HG03565 (cell line): ENCODE measurements at regions not wholly inside any gene's neighbourhood (a gene's known extent, or its start where the extent isn't known, plus 50 kb on each side); places are given as distances from the start of the nearest gene placed in this dataset.
A peak's percentile ranks its signal among the peaks of the same experiment; 100 is the strongest.
"Not testable (repeated sequence)": the region's sequence is repeated elsewhere in the genome, so short reads cannot be mapped to it uniquely, and the experiment has no call there.

Experiments used
- ATAC-seq: cut with Tn5 transposase; IDR thresholded peaks from one replicate; pipeline ENCODE4 v1.9.1; 2021; ENCODE audit warnings: mild to moderate bottlenecking, moderate library complexity; ENCODE audit not compliant: unreplicated experiment

DNA sequence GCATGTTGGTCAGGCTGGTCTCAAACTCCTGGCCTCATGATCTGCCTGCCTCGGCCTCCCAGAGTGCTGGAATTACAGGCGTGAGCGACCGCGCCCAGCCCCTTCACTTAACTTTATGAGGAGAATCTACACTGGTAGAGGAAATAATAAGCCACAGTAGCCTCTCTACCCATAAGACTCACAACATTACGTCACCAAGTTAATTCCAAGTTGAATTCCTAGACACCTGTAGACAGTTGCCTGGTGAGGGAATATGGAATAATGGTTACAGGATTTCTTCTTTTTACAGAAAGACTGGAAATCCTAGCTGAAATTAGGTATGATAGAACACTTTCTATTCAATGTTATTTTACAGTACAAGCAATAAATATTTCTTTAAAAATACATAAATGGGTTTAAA lies 854.5 kb upstream of the EYS start:
- ATAC-seq = no peak

DNA sequence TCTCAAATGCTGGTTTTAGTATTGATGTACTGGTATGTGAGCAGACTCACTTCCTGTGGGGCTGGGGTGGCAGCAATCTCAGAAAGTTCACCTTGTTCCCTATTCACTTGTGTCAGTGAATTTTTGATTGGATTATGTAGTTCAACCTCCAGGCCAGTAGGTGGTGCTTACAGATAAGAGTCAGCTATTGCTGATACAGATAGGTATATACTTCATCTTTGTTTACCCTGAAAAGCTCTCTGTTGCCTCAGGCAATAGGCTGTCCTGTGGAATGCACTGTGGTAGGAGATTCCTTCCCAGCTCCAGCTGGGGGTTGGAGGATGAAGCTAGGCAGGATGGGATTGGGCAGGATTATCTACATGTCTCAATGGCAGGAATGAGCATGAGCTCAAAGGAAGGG lies 851.2 kb upstream of the EYS start:
- peak; percentile 74 for ATAC-seq

DNA sequence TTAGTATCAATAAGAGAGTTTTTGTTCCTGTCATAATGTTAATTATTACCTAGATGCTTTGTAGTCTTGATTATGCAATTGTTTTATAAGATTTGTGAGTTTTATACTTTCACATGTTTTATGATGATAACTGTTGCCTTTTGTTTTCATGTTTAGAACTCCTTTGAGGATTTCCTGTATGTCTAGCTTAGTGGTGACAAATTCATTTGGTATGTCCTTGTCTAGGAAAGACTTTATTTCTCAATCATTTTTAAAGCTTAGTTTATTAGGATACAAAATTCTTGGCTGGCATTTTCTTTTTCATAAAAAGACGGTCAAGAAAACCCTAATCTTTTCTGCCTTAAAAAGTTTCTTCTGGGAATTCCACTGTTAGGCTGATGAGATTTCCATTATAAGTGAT lies 849.9 kb upstream of the EYS start:
- ATAC-seq = no peak

DNA sequence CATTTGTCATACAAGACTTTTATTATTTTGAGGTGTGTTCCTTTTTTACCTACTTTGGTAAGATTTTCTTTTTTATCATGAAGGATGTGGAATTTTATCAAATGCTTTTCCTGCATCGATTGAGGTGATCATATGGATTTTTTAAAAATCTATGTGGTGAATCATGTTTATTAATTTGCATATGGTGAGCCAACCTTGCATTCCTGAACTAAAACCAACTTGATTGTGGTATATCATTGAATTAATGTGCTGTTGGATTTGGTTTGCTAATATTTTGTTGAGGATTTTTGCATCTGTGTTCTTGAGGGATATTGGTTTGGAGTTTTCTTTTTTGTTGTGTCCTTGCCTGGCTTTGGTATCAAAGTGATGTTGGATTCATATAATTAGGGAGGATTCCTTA lies 848.1 kb upstream of the EYS start:
- no peak for ATAC-seq

DNA sequence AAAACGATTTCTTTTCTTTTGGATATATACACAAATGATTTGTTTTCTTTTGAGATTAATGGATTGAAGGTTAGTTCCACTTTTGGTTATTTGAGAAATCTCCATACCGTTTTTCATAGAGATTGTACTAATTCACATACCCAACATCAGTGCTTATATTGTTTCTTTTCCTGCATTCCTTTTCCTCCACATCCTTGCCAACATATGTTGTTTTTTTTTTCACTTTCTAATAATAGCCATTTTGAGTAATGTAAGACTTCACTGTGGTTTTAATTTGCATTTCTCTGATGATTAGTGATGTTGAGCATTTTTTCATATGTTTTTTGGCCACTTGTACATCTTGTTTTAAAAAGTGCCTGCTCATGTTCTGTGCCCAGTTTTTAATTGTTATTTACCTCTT lies 846.4 kb upstream of the EYS start:
- ATAC-seq = no peak

DNA sequence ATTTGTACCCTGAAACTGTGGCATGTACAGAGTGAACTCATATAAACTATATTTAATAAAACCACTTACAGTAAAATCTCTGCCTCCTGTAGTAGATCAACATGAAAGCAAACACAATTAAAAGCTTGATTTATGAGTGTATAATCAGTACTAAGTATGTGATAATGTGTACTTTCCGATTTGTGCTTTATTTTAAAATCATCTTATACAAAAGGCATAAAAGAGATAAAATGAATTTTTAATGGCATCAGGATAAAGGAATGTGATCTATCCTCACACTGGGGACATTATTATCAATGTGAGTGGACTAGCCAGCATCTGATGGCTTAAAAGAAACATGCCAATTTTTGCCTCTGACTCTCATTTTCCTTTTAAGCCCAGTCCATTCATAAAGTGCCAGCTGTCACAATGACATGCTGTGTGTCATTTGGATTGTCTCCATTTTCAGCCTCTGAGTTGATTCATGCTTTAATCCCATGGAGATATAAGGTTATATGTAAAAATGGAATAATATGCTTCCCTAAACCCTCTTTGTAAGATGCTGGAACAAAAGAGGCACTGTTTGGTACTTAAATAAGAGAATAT lies 831.6 kb upstream of the EYS start:
- no peak for ATAC-seq

DNA sequence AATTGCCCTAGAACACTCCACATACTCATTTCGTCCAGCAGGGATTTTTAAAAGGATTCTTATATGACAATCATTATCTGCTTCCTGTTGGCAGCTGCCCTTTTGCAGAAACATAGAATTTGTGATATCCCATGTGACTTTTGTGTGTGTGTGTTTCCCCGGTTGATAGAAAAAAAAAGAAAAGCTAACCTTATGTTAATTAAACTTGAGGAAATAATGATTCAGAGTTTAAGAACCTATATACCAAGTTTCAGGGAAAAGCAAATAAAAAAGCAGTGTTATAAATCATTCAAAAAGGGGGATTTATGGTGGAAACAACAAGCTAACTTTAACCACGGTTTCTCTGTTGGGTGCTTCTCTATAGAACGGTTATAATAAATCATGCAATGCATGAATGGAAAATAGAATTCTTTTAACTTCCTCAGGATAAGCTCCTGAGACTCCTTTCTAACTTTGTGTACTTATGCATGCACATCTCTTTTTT lies 826.9 kb upstream of the EYS start:
- no peak for ATAC-seq

DNA sequence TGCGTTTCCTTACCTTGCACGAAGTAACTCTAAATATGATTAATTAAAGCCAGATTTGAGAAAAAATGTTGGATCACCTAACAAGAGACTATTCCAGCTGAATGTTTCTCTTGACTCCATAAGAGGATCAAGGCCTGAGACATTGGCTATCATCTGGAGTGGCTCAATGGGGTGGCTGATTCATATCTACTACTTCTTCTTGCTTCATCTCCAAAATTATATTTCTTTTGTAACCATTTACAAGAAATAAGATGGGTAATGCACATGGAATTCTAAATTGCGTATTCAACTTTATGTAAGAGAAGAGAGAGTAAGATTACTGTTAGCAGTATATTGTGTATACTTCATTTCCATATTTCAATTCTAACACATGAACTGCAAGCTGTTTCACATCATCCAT lies 819.0 kb upstream of the EYS start:
- ATAC-seq = no peak

DNA sequence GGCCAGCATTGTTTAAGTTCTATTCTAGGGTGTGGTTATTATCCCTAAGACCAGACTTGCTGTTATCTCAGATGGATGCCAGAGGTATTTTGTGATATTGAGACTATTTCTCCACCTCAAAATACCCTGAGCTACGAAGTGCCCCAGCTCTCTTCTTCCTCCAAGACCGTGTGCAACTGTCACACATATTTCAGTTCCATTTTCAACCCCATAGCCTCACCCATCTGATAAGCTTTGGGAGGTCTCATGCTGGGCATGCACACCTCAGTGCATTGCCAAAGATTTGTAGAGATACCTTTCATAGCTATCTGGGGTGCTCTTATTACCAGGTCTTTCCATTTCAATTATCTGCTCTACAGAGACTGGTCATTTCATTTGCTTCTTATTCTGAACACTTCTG lies 815.8 kb upstream of the EYS start:
- ATAC-seq = no peak

DNA sequence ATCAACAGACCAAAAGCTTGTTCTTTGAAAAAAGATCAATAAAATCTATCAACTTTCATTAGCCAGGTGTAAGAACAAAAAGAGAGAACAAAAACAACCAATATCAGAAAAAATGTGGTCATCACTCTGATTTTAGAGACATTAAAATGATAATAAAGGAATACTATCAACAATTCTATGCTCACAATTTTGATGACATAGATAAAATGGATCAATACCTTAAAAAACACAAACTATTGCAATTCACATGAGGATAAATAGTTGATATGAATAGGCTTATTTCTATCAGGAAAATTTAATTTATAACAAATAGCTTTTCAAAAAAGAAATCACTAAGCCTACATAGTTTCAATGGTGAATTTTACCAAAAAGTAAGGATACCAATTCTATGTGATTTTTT lies 809.4 kb upstream of the EYS start:
- ATAC-seq = no peak

DNA sequence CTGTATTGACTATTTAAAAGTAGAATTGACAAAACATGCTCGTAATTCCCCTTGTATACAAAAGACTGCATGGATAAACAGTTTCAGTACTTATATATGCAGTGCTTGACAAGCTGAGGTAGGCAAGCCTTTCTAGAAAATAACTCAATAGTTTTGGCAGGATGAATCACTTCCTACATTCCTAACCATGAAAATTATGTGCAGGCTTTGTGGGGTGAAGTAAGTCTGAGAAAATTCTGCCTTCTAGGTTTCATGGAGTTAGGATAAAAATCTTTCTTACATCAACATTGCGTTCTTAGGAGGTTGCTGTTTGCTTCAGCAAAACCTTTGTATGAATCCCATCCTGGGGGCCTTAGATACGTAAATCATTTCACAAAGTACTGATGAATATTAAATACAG lies 801.4 kb upstream of the EYS start:
- ATAC-seq = no peak

DNA sequence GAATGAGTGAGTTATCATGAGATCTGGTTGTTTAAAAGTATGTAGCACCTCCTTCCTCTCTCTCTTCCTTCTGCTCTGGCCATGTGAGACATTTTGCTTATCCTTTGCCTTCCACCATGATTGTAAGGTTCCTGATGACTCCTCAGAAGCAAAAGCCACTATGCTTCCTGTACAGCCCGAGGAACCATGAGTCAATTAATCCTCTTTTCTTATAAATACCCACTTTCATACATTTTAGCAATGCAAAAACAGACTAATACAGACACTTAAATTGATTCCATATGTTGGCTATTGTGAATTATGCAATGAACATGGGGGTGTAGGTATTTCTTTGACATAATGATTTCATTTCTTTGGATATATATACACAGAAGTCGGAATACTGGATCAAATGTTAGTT lies 792.8 kb upstream of the EYS start:
- no peak for ATAC-seq

DNA sequence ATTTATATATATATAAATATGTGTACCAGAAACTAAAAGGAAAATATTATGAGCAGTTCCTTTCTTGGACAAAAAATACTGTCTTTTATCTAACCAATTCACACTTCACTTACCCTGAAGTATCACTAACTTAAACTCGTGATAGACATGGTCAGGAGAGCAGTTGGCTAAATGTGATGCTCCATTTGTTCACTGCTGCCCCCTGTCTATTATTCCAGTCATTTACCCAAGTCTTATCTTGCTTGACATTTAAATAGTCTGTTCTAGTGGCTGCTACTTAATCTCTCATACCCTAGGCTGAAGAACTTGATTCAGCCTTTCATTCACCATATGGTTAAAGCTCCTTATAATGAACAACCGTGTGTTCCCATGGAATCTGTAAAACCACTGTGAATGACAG lies 789.6 kb upstream of the EYS start:
- no peak for ATAC-seq

DNA sequence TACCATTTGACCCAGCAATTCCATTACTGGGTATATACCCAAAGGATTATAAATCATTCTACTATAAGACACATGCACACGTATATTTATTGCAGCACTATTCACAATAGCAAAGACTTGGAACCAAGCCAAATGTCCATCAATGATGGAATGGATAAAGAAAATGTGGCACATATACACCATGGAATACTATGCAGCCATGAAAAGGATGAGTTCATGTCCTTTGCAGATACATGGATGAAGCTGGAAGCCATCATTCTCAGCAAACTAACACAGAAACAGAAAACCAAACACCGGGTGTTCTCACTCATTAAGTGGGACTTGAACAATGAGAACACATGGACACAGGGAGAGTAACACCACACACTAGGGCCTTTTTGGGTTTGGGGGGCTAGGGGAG lies 787.6 kb upstream of the EYS start:
- ATAC-seq = not testable (repeated sequence)

DNA sequence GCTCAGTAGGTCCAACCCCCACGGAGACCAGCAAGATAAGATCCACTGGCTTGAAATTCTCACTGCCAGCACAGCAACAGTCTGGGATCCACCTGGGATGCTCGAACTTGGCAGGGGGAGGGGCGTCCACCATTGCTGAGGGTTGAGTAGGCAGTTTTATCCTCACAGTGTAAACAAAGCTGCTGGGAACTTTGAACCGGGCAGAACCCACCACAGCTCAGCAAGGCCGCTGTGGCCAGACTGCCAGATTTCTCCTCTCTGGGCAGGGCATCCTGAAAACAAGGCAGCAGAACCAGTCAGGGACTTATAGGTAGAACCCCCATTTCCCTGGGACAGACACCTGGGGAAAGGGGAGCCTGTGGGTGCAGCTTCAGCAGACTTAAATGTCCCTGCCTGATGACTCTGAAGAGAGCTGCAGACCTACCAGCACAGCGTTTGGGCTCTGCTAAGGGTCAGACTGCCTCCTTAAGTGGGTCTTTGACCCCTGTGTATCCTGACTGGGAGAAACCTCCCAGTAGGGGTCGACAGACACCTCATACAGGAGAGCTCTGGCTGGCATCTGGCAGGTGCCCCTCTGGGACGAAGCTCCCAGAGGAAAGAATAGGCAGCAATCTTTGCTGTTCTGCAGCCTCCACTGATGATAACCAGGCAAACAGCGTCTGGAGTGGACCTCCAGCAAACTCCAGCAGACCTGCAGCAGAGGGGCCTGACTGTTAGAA lies 782.4 kb upstream of the EYS start:
- ATAC-seq = no peak

DNA sequence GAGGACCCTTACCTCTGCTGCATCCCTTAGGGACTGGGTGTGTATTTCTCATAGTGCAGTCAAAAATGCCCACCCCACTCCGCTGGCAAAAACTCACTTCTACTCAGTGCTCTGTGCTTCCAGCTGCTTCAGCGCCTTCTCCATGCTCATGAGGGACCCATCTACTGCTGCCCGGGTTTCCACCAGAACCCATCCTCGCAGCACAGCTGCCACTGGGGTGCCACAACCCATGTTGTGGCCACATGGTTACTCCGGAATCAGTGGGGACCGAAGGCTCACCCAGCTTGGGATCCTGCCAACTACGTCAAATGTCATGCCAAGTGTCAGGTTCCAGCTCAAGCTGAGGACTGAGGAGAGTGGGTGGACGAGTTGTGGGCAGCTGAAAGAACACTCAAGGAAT lies 774.2 kb upstream of the EYS start:
- no peak for ATAC-seq

DNA sequence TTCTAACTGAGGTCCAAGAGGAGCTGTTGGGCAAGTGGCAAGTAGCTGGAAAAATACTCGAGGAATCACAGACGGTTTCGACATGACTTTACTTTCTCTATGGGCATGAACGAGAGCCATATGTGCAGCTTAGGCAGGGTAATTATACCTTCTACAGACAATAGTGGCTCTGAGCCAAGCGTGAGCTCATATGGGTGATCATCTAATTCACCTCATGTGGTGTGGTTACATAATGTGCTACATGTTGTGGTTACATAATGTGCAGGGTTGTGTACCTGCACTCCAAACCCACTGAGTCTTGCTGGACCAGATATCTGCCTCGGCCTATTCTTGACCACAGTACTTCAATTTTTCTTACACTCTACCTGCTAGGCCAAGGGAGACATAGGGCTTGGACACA lies 771.7 kb upstream of the EYS start:
- ATAC-seq = no peak

DNA sequence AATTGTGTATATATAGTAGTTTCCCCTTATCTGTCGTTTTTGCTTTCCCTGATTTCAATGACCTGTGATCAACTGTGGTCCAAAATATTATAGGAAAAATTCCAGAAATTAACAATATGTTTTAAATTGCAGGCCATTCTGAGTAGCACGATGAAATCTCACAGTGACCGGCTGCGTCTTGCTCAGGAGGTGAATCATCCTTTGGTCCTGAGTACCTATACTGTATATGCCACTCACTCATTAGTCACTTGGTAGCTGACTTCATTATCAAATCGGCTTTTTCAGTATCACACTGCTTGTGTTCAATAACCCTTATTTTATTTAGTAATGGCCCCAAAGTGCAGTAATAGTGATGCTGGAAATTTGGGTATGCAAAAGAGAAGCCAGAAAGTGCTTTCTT lies 728.3 kb upstream of the EYS start:
- ATAC-seq = no peak

DNA sequence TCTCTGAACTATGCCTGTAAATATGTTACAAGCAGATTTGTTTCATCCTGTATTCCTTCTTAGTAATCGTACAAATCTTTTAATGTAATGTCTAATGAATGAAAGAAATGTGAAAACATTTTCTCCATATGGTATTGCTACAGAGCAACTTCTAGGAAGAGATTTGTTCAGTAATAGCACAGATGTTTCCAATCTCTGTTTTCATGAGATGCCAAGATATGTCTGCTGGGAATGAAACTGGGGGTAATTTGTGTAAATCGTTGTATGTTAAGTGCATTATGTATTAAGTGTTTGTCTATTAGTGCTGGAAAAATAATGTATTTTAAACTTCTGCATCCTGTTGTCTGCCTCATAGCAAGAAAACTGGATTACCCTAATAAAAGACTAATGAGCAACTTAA lies 722.2 kb upstream of the EYS start:
- ATAC-seq = no peak

DNA sequence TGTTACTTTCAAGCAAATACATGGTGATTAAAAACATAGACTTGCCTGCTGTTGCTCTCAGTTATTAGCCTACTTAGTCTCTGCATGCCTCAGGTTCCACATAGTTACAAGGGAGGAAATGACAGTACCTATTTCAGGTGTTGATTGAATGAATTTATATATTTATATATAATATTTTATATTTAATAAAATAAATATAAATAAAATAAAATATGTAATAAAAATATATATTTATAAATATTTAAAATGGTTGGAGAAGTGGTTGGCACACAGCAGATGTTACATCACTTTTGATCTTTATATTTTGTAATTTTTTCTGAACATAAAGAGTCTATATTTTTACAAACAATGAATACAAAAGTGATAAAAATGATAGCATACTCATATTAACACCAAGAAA lies 716.0 kb upstream of the EYS start:
- no peak for ATAC-seq

DNA sequence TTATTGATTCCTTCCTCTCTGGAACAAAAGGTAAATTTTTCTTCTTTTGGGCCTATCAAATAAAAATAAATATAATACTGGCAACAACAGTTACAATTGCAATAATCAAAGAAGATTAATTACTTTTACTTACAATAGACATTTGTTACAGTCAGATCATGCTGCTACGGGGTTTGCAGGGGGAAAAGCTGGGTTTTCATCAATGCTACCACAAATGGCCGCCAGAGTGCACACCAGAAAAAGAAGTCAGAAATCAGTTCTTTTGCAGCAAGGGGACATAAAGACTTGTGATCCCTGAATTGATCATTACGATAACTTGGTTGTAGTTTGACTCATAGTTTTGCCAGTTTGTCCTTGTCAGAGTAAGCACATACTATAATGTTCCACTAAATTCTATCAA lies 714.5 kb upstream of the EYS start:
- ATAC-seq = no peak

DNA sequence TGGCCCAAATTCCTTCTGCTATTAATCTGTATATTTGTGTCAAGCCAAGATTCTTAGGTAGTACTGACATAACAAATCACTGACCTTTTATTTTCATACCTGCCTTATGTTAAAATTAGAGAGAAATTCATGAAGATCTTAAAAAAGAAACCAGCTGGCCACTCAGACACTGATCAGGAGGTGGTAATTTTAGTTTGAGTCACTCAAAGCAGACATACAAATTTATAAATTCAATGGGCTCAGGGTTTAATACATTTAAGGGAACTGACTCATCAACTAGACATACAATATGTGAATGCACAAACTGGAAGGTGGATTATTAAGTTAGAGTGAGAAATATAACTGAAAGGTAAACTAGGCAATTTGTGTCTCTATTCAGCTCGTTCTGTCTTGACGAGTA lies 711.9 kb upstream of the EYS start:
- ATAC-seq = no peak

DNA sequence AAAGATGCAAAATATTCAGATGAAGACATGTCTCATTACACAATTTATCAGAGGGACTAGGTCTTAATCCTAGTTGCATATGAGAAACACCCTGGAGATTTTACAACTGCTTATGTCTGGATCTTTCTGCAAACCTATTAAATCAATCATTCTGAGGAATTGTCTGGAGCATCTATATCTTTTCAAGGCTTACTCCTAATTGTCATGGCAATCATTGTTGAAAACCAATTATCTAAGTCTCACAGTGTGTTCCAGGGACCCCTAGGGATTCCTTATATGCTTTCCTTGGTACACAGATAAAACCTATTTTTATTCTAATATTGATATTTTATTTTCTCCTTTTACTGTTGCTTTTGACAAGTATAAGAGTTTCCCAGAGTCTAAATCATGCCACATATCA lies 696.9 kb upstream of the EYS start:
- no peak for ATAC-seq
